ENCODE measurements at regions not wholly inside any gene's neighbourhood (a gene's known extent, or its start where the extent isn't known, plus 50 kb on each side); places are given as distances from the start of the nearest gene placed in this dataset.

- Histone ChIP-seq H3K4me1 (no peaks in the 10 kb centered on the region), H3K4me3 (no peak overlapping the region), H3K9me3 (no peaks in the 10 kb centered on the region), H3K4me2 (no peak overlapping the region), H3K27ac (no peak overlapping the region)
- CTCF ChIA-PET: interaction anchor here (0.6 to 1.2 kb wide), 2 partner anchors 20 to 265 kb away, joined by 4 to 7 read pairs; no protein-coding TSS in a partner anchor
- FAIRE-seq (no peak), ATAC-seq (no peak), DNase-seq (ENCODE audit: low read depth in 1 of 2, low spot score in 1 of 2) (no peak)
- POLR2A ChIA-PET: no interaction called here
- no peak for TF ChIP-seq EP300 (IDR thresholded peaks at IDR 0.05)
- TF ChIP-seq HOXA7 (CRISPR knock-in tag; IDR thresholded peaks at IDR 0.05): no peak
- no peak for TF ChIP-seq GATA3 (IDR thresholded peaks at IDR 0.05; ENCODE audit: borderline replicate concordance)
- TF ChIP-seq NR3C1 (IDR thresholded peaks at IDR 0.05): no peak
Observed at GRCh38 chr6:154908723-154909122, 86.4 kb upstream of the TIAM2 start.

GRCh38 chr6:154909311-154909710 lies 85.8 kb upstream of the TIAM2 start:
- POLR2A ChIA-PET: no interaction called here
- no peak for DNase-seq (ENCODE audit: low read depth in 1 of 2, low spot score in 1 of 2)
- TF ChIP-seq MAX (IDR thresholded peaks at IDR 0.05): no peak
- Histone ChIP-seq H3K4me3 (no peak overlapping the region), H3K4me2 (no peak overlapping the region), H3K4me1 (no peaks in the 10 kb centered on the region), H3K27ac (no peak overlapping the region), H3K9me3 (no peaks in the 10 kb centered on the region)
- no peak for FAIRE-seq
- ATAC-seq: no peak
- CTCF ChIA-PET: interaction anchor here (0.6 kb wide), 1 partner anchor 521 kb away, joined by 3 read pairs; no protein-coding TSS in a partner anchor
- WGBS (ENCODE audit: missing lambda C conversion rate): 100% methylated on average over 1 of the region's 1 CpG

- Histone ChIP-seq H3K9me3 (no peaks in the 10 kb centered on the region), H3K4me3 (no peak overlapping the region), H3K27ac (no peak overlapping the region), H3K4me1 (no peaks in the 10 kb centered on the region), H3K4me2 (no peak overlapping the region)
- no peak for FAIRE-seq
- CTCF ChIA-PET: interaction anchor here (0.6 kb wide), 1 partner anchor 521 kb away, joined by 3 read pairs; no protein-coding TSS in a partner anchor
- no peak for DNase-seq (ENCODE audit: low read depth in 1 of 2, low spot score in 1 of 2)
- TF ChIP-seq USF2 (IDR thresholded peaks at IDR 0.05) (no peak), HOXB13 (CRISPR knock-in tag; IDR thresholded peaks at IDR 0.05; ENCODE audit: low read depth) (no peak), NFE2L2 (conservative IDR thresholded peaks at IDR 0.05; ENCODE audit: low read length) (no peak), HOXA7 (CRISPR knock-in tag; IDR thresholded peaks at IDR 0.05) (no peak), ZFP36 (IDR thresholded peaks at IDR 0.05; ENCODE audit: borderline replicate concordance, partially characterized antibody) (no peak), SREBF2 (IDR thresholded peaks at IDR 0.05) (no peak)
- POLR2A ChIA-PET: no interaction called here
- no peak for ATAC-seq
- 79% methylated on average over 7 of the region's 7 CpGs for WGBS (ENCODE audit: missing lambda C conversion rate)
Observed at GRCh38 chr6:154909821-154910220, 85.3 kb upstream of the TIAM2 start.

GRCh38 chr6:154914288-154914687 lies 80.8 kb upstream of the TIAM2 start:
- CTCF ChIA-PET: no interaction called here
- H3K4me2 ChIP-seq: no peak overlapping the region
- no peaks in the 10 kb centered on the region for H3K4me1 ChIP-seq
- H3K4me3 ChIP-seq: no peak overlapping the region
- no peak for TF ChIP-seq CTCF (IDR thresholded peaks at IDR 0.05)
- TF ChIP-seq FOXS1 (CRISPR knock-in tag; IDR thresholded peaks at IDR 0.05): no peak
- TF ChIP-seq HOXB5 (CRISPR knock-in tag; IDR thresholded peaks at IDR 0.05): no peak
- no peak for TF ChIP-seq REST (IDR thresholded peaks at IDR 0.05)
- TF ChIP-seq CBX8 (IDR thresholded peaks at IDR 0.05): no peak
- H3K9me3 ChIP-seq: no peaks in the 10 kb centered on the region
- POLR2A ChIA-PET: no interaction called here
- no peak overlapping the region for H3K27ac ChIP-seq
- DNase-seq (ENCODE audit: low read depth in 1 of 2, low spot score in 1 of 2): no peak
- 77% methylated on average over 4 of the region's 4 CpGs for WGBS (ENCODE audit: missing lambda C conversion rate)
- ATAC-seq: no peak
- FAIRE-seq: no peak
